ENCODE measurements at regions not wholly inside any gene's neighbourhood (a gene's known extent, or its start where the extent isn't known, plus 50 kb on each side); places are given as distances from the start of the nearest gene placed in this dataset.

- TF ChIP-seq CTCF (conservative IDR thresholded peaks at IDR 0.05; ENCODE audit: low read length) (no peak), EZH2phosphoT487 (IDR thresholded peaks at IDR 0.05; ENCODE audit: borderline replicate concordance, low read depth, low read length) (no peak)
Measured at GRCh38 chr12:126937431-126937830, 1329.5 kb upstream of the TMEM132C start.
